HG03060 (cell line): ENCODE measurements at regions not wholly inside any gene's neighbourhood (a gene's known extent, or its start where the extent isn't known, plus 50 kb on each side); places are given as distances from the start of the nearest gene placed in this dataset.
"Not testable (repeated sequence)": the region's sequence is repeated elsewhere in the genome, so short reads cannot be mapped to it uniquely, and the experiment has no call there.

Experiments
- ATAC-seq: cut with Tn5 transposase; IDR thresholded peaks from one replicate; pipeline ENCODE4 v1.9.1; 2021; ENCODE audit warnings: low read depth, moderate number of reproducible peaks; ENCODE audit not compliant: unreplicated experiment

GRCh38 chr2:183975676-183976075 is 622.7 kb upstream of the ZNF804A start:
- not testable (repeated sequence) for ATAC-seq

- no peak for ATAC-seq
Measured at GRCh38 chr2:183984871-183985270, 613.5 kb upstream of the ZNF804A start.

- no peak for ATAC-seq
Measured at GRCh38 chr2:183991968-183992367, 606.4 kb upstream of the ZNF804A start.

GRCh38 chr2:183993052-183993451 is 605.3 kb upstream of the ZNF804A start:
- ATAC-seq: peak; percentile 36

GRCh38 chr2:183995632-183996031 is 602.7 kb upstream of the ZNF804A start:
- ATAC-seq: no peak

- ATAC-seq: no peak
Measured at GRCh38 chr2:183996825-183997793, 601.2 kb upstream of the ZNF804A start.

- ATAC-seq: peak; percentile 94
Measured at GRCh38 chr2:183998041-183998796, 600.1 kb upstream of the ZNF804A start.

GRCh38 chr2:183998797-183999190 is 599.5 kb upstream of the ZNF804A start:
- ATAC-seq: peak; percentile 10

- ATAC-seq: peak; percentile 91
Measured at GRCh38 chr2:184004289-184004947, 593.9 kb upstream of the ZNF804A start.

- peak; percentile 21 for ATAC-seq
Measured at GRCh38 chr2:184004948-184005672, 593.2 kb upstream of the ZNF804A start.

GRCh38 chr2:184006998-184007397 is 591.3 kb upstream of the ZNF804A start:
- no peak for ATAC-seq

- ATAC-seq: no peak
Measured at GRCh38 chr2:184026961-184027360, 571.4 kb upstream of the ZNF804A start.

GRCh38 chr2:184030245-184030644 is 568.1 kb upstream of the ZNF804A start:
- ATAC-seq: no peak

GRCh38 chr2:184030989-184031388 is 567.3 kb upstream of the ZNF804A start:
- ATAC-seq: no peak

GRCh38 chr2:184031402-184032147 is 566.8 kb upstream of the ZNF804A start:
- ATAC-seq: no peak

GRCh38 chr2:184032983-184033382 is 565.3 kb upstream of the ZNF804A start:
- no peak for ATAC-seq

- ATAC-seq: no peak
Measured at GRCh38 chr2:184037273-184037672, 561.1 kb upstream of the ZNF804A start.

- ATAC-seq: no peak
Measured at GRCh38 chr2:184039493-184039892, 558.8 kb upstream of the ZNF804A start.

- no peak for ATAC-seq
Measured at GRCh38 chr2:184040230-184040629, 558.1 kb upstream of the ZNF804A start.

GRCh38 chr2:184041077-184041476 is 557.3 kb upstream of the ZNF804A start:
- ATAC-seq: no peak
